Liver (tissue), 2 donors: ENCODE measurements at regions not wholly inside any gene's neighbourhood (a gene's known extent, or its start where the extent isn't known, plus 50 kb on each side); places are given as distances from the start of the nearest gene placed in this dataset.

ENCODE experiments used
- YY1 ChIP-seq: IDR thresholded peaks from 2 replicates; pipeline ENCODE4 v1.6.1; 2016; ENCODE audit warnings: antibody characterized with exemption, mild to moderate bottlenecking
- TF ChIP-seq, protein P1 (sequence below): fragments of 150-350 bp; IDR thresholded peaks from 2 replicates; pipeline ENCODE4 v1.5.1; 2017; ENCODE audit warnings: improper control_type of control experiment, low read depth, low read length; ENCODE audit not compliant: missing input control
- TF ChIP-seq, protein P2 (sequence below): IDR thresholded peaks from 2 replicates; pipeline ENCODE4 v1.6.1; 2016; ENCODE audit warnings: antibody characterized with exemption, mild to moderate bottlenecking
- TF ChIP-seq, protein P3 (sequence below): IDR thresholded peaks from 2 replicates; pipeline ENCODE4 v1.6.1; 2016; ENCODE audit warnings: antibody characterized with exemption
- TF ChIP-seq, protein P4 (sequence below): IDR thresholded peaks from 2 replicates; pipeline ENCODE4 v1.6.1; 2016; ENCODE audit warnings: antibody characterized with exemption
- donor health status: healthy.

DNA sequence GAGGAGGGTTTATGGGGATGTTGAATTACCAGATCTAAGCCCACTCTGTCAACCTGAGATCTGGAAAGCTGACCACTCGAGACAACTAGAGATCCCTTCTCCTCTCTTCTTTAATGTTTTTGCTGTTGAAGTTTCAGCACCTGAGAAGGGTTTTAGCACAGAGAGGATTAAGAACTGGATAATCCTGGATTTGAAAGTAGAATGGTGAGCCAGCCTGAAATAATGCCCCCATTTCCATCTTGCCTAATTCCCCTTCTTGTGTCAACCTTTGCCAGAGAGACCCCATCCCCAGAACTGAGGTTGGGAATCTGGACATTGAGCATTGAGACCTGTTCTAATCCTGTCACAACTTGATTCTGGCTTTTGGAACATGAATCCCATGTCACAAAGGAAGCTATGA, 87.8 kb upstream of the RFLNA start:
- TF ChIP-seq, protein P1, sequence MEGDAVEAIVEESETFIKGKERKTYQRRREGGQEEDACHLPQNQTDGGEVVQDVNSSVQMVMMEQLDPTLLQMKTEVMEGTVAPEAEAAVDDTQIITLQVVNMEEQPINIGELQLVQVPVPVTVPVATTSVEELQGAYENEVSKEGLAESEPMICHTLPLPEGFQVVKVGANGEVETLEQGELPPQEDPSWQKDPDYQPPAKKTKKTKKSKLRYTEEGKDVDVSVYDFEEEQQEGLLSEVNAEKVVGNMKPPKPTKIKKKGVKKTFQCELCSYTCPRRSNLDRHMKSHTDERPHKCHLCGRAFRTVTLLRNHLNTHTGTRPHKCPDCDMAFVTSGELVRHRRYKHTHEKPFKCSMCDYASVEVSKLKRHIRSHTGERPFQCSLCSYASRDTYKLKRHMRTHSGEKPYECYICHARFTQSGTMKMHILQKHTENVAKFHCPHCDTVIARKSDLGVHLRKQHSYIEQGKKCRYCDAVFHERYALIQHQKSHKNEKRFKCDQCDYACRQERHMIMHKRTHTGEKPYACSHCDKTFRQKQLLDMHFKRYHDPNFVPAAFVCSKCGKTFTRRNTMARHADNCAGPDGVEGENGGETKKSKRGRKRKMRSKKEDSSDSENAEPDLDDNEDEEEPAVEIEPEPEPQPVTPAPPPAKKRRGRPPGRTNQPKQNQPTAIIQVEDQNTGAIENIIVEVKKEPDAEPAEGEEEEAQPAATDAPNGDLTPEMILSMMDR: no peak
- no peak for TF ChIP-seq YY1
- TF ChIP-seq, protein P2, sequence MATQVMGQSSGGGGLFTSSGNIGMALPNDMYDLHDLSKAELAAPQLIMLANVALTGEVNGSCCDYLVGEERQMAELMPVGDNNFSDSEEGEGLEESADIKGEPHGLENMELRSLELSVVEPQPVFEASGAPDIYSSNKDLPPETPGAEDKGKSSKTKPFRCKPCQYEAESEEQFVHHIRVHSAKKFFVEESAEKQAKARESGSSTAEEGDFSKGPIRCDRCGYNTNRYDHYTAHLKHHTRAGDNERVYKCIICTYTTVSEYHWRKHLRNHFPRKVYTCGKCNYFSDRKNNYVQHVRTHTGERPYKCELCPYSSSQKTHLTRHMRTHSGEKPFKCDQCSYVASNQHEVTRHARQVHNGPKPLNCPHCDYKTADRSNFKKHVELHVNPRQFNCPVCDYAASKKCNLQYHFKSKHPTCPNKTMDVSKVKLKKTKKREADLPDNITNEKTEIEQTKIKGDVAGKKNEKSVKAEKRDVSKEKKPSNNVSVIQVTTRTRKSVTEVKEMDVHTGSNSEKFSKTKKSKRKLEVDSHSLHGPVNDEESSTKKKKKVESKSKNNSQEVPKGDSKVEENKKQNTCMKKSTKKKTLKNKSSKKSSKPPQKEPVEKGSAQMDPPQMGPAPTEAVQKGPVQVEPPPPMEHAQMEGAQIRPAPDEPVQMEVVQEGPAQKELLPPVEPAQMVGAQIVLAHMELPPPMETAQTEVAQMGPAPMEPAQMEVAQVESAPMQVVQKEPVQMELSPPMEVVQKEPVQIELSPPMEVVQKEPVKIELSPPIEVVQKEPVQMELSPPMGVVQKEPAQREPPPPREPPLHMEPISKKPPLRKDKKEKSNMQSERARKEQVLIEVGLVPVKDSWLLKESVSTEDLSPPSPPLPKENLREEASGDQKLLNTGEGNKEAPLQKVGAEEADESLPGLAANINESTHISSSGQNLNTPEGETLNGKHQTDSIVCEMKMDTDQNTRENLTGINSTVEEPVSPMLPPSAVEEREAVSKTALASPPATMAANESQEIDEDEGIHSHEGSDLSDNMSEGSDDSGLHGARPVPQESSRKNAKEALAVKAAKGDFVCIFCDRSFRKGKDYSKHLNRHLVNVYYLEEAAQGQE: no peak
- TF ChIP-seq, protein P3, sequence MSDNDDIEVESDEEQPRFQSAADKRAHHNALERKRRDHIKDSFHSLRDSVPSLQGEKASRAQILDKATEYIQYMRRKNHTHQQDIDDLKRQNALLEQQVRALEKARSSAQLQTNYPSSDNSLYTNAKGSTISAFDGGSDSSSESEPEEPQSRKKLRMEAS: no peak
- TF ChIP-seq, protein P4, sequence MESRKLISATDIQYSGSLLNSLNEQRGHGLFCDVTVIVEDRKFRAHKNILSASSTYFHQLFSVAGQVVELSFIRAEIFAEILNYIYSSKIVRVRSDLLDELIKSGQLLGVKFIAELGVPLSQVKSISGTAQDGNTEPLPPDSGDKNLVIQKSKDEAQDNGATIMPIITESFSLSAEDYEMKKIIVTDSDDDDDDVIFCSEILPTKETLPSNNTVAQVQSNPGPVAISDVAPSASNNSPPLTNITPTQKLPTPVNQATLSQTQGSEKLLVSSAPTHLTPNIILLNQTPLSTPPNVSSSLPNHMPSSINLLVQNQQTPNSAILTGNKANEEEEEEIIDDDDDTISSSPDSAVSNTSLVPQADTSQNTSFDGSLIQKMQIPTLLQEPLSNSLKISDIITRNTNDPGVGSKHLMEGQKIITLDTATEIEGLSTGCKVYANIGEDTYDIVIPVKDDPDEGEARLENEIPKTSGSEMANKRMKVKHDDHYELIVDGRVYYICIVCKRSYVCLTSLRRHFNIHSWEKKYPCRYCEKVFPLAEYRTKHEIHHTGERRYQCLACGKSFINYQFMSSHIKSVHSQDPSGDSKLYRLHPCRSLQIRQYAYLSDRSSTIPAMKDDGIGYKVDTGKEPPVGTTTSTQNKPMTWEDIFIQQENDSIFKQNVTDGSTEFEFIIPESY: no peak
